NCI-H2227 treated with DMSO at 0.1 percent for 48 hours (cell line): ENCODE measurements at regions not wholly inside any gene's neighbourhood (a gene's known extent, or its start where the extent isn't known, plus 50 kb on each side); places are given as distances from the start of the nearest gene placed in this dataset.

ENCODE experiments used
- DNase-seq: peaks from one replicate; lab custom pipeline; 2025; lab: John Stamatoyannopoulos, UW

- DNase-seq: no peak
These were observed 549.8 kb upstream of the LCORL start for GRCh38 chr4:18571301-18571761.

GRCh38 chr4:18570370-18570769 is 548.8 kb upstream of the LCORL start:
- DNase-seq: no peak

GRCh38 chr4:18568600-18568999 is 547.0 kb upstream of the LCORL start:
- peak; percentile 13 for DNase-seq

- DNase-seq: no peak
These were observed 545.6 kb upstream of the LCORL start for GRCh38 chr4:18566970-18567799.

GRCh38 chr4:18559492-18559891 is 537.9 kb upstream of the LCORL start:
- DNase-seq: no peak

GRCh38 chr4:18556402-18556801 is 534.8 kb upstream of the LCORL start:
- no peak for DNase-seq

GRCh38 chr4:18540349-18540748 is 518.8 kb upstream of the LCORL start:
- no peak for DNase-seq

GRCh38 chr4:18538121-18538520 is 516.6 kb upstream of the LCORL start:
- no peak for DNase-seq

GRCh38 chr4:18536428-18536827 is 514.9 kb upstream of the LCORL start:
- no peak for DNase-seq

GRCh38 chr4:18535948-18536347 is 514.4 kb upstream of the LCORL start:
- DNase-seq: no peak

- DNase-seq: no peak
These were observed 511.8 kb upstream of the LCORL start for GRCh38 chr4:18533262-18533775.

- DNase-seq: no peak
These were observed 510.2 kb upstream of the LCORL start for GRCh38 chr4:18531731-18532130.

- DNase-seq: no peak
These were observed 507.9 kb upstream of the LCORL start for GRCh38 chr4:18529482-18529881.

- DNase-seq: no peak
These were observed 503.1 kb upstream of the LCORL start for GRCh38 chr4:18524667-18525066.

GRCh38 chr4:18518098-18518497 is 496.5 kb upstream of the LCORL start:
- no peak for DNase-seq

- DNase-seq: no peak
These were observed 492.3 kb upstream of the LCORL start for GRCh38 chr4:18513861-18514260.

GRCh38 chr4:18512718-18513117 is 491.2 kb upstream of the LCORL start:
- DNase-seq: no peak

- no peak for DNase-seq
These were observed 490.2 kb upstream of the LCORL start for GRCh38 chr4:18511727-18512126.

- no peak for DNase-seq
These were observed 487.2 kb upstream of the LCORL start for GRCh38 chr4:18508786-18509185.

GRCh38 chr4:18480928-18481327 is 459.4 kb upstream of the LCORL start:
- DNase-seq: no peak

GRCh38 chr4:18480342-18480741 is 458.8 kb upstream of the LCORL start:
- DNase-seq: no peak

GRCh38 chr4:18479825-18480224 is 458.3 kb upstream of the LCORL start:
- no peak for DNase-seq

- DNase-seq: no peak
These were observed 442.5 kb upstream of the LCORL start for GRCh38 chr4:18463987-18464559.
